HG03354 (cell line): ENCODE measurements at regions not wholly inside any gene's neighbourhood (a gene's known extent, or its start where the extent isn't known, plus 50 kb on each side); places are given as distances from the start of the nearest gene placed in this dataset.
"Not testable (repeated sequence)": the region's sequence is repeated elsewhere in the genome, so short reads cannot be mapped to it uniquely, and the experiment has no call there.

Experiments
- ATAC-seq: cut with Tn5 transposase; IDR thresholded peaks from one replicate; pipeline ENCODE4 v1.9.1; 2021; ENCODE audit warnings: mild to moderate bottlenecking; ENCODE audit not compliant: unreplicated experiment, poor library complexity, severe bottlenecking

DNA sequence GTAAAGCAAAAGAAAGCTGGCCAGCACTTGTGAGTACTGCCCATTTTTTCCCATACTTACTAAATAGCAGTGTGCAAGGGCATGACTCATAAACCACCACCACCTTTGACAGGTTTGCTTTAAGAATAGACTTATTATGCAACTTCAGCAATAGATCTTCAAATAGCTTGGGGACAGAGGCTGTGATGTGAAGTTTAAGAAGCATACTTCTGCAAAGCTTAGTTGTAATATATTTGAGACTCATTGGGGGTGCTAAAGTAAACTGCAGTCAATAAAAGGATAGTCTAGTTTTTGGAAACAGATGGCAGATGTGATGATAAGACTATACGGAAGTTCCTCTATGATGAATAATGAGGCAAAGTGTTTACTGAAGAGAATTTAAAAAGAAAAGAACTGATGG, 210.0 kb downstream of the PLA2G4A start:
- no peak for ATAC-seq

DNA sequence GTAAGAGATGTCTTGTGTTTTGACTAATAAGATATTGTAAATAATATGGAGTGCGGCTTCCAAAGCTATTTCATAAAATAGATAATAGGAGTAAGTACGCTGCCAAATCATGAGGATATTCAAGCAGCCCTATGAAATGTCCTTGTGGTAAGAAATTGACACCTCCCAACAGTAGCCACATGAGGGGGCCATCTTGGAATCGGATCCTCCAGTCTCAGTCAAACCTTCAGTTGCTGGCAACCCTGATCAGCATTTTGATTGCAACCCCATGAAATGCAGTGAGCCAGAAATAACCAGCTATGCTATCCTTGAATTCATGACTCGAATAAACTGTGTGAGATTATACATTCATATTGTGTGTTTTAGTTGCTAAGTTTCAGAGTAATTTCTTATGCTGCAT, 212.4 kb downstream of the PLA2G4A start:
- no peak for ATAC-seq

GRCh38 chr1:187042538-187042937, 213.8 kb downstream of the PLA2G4A start:
- ATAC-seq, result no peak

GRCh38 chr1:187043433-187043832, 214.7 kb downstream of the PLA2G4A start:
- not testable (repeated sequence) for ATAC-seq

DNA sequence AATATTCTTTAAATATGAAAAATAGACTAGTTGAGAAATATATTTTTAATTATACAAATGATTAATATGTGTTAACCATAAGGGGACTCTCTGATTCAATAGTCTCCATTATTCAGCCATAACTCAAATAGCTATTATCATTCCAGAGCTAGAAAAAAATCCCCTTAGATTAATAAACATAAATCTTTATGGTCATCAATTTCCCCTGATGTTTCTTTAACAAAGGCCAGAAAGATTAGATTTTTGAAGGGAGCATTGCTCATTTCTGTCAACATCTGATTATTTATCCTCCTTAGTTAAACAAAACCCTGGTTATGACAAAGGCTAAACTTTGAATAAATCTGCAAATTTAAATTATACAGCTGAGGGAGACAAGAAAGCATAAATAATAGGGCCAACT, 215.7 kb downstream of the PLA2G4A start:
- no peak for ATAC-seq

GRCh38 chr1:187045371-187045770, 216.6 kb downstream of the PLA2G4A start:
- ATAC-seq, result no peak

GRCh38 chr1:187046293-187046692, 217.5 kb downstream of the PLA2G4A start:
- no peak for ATAC-seq

- ATAC-seq, result no peak
Measured at GRCh38 chr1:187047298-187047697, 218.5 kb downstream of the PLA2G4A start.

DNA sequence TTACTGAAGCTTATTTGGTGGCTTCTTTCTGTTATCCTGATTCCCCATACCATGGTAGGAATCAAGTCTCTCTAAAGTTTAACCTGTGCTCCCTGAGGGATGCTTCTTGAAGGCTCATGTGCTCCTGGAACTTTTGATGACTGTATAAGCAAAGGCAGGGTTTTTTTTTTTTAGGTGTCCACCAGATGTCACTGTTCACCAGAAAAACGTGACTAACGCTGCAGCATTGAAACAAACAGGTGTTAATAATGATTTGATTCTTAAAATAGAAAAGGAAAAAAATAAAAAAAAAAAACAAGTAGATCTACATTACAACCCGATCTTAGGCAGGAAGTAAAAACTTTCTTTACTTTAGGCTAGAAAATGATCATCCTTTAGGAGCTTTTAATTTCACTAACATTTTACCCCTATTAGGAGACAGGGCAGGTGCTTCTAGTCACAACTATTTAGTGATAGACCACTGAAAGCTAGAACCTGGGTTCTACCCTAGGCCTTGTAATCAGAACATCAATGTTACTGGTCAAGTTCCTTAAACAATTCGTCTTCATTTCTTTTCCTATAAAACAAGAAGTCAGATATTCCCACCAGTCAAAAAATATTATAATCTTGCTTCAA, 223.0 kb downstream of the PLA2G4A start:
- peak; percentile 91 for ATAC-seq

- ATAC-seq, result no peak
Measured at GRCh38 chr1:187053876-187054275, 225.1 kb downstream of the PLA2G4A start.

GRCh38 chr1:187054862-187055757, 226.4 kb downstream of the PLA2G4A start:
- ATAC-seq, result no peak

DNA sequence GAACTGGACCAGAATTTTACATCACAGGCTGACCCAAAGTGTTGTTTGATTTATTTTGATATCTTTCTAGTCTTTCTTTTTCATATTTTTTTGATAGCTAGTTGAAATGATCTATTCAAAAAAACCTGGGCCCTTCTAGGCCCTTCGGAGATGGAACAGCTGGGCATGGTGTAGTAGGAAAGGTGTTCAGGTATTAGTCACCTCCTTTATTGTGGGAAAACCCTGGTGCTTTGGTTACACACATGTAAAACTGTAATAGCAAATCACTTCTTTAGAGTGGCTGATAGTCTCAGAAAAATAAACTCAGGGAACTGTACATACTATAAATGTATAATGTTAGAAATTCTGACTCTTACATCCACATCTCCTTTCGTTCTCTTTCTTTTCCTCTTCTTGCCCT, 234.5 kb downstream of the PLA2G4A start:
- ATAC-seq, result no peak

GRCh38 chr1:187067160-187067559, 238.4 kb downstream of the PLA2G4A start:
- ATAC-seq, result no peak

GRCh38 chr1:187070076-187070475, 241.3 kb downstream of the PLA2G4A start:
- ATAC-seq, result no peak

DNA sequence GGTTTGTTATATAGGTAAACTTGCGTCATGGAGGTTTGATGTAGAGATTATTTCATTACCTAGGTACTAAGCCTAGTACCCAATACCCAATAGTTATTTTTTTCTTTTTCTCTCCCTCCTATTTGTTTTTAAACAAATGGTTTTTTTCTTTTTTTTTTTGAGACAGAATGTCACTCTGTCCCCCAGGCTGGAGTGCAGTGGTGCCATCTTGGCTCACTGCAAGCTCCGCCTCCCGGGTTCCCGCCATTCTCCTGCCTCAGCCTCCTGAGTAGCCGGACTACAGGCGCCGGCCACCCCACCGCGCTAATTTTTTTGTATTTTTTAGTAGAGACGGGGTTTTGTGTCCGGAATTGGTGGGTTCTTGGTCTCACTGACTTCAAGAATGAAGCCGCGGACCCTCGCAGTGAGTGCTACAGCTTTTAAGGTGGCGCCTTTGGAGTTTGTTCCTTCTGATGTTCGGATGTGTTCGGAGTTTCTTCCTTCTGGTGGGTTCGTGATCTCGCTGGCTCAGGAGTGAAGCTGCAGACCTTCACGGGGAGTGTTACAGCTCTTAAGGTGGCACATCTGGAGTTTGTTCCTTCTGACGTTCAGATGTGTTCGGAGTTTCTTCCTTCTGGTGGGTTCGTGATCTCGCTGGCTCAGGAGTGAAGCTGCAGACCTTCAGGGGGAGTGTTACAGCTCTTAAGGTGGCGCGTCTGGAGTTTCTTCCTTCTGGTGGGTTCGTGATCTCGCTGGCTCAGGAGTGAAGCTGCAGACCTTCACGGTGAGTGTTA, 243.7 kb downstream of the PLA2G4A start:
- peak; percentile 82 for ATAC-seq

DNA sequence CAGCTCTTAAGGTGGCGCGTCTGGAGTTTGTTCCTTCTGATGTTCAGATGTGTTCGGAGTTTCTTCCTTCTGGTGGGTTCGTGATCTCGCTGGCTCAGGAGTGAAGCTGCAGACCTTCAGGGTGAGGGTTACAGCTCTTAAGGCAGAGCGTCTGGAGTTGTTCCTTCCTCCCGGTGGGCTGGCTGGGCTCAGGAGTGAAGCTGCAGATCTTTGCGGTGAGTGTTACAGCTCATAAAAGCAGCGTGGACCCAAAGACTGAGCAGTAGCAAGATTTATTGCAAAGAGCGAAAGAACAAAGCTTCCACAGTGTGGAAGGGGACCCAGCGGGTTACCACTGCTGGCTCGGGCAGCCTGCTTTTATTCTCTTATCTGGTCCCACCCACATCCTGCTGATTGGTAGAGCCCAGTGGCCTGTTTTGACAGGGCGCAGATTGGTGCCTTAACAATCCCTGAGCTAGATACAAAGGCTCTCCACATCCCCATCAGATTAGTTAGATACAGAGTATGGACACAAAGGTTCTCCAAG, 244.3 kb downstream of the PLA2G4A start:
- ATAC-seq, result peak; percentile 30

DNA sequence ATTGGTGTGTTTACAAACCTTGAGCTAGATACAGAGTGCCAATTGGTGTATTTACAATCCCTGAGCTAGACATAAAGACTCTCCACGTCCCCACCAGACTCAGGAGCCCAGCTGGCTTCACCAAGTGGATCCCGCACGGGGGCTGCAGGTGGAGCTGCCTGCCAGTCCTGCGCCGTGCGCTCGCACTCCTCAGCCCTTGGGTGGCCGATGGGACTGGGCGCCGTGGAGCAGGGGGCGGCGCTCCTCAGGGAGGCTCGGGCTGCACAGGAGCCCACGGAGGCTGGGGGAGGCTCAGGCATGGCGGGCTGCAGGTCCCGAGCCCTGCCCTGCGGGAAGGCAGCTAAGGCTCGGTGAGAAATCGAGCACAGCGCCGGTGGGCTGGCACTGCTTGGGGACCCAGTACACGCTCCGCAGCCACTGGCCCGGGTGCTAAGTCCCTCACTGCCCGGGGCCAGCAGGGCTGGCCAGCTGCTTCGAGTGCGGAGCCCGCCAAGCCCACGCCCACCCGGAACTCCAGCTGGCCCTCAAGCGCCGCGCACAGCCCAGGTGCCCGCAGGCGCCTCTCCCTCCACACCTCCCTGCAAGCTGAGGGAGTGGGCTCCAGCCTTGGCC, 245.0 kb downstream of the PLA2G4A start:
- ATAC-seq, result not testable (repeated sequence)

GRCh38 chr1:187074445-187075048, 245.8 kb downstream of the PLA2G4A start:
- ATAC-seq, result no peak

DNA sequence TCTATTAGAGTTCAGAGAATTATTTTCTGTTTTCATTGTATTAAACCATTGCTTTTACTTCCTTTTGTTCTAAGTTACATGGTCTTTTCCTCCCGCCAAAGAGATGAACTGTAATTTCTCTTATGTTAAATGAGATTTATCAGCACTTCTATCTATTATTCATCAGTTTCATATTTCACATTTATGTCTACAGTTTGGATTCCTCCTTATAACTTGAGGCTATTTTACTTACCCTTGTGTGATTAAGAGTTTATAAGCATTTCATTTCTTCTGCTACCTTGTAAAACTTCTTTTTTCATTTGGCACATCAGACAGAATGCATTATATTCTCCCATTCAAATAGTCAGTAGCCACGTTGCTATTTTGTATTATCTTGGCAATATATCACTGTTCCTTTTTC, 248.2 kb downstream of the PLA2G4A start:
- ATAC-seq, result no peak
